ENCODE measurements at regions not wholly inside any gene's neighbourhood (a gene's known extent, or its start where the extent isn't known, plus 50 kb on each side); places are given as distances from the start of the nearest gene placed in this dataset.
"Not testable (repeated sequence)": the region's sequence is repeated elsewhere in the genome, so short reads cannot be mapped to it uniquely, and the experiment has no call there.

DNA sequence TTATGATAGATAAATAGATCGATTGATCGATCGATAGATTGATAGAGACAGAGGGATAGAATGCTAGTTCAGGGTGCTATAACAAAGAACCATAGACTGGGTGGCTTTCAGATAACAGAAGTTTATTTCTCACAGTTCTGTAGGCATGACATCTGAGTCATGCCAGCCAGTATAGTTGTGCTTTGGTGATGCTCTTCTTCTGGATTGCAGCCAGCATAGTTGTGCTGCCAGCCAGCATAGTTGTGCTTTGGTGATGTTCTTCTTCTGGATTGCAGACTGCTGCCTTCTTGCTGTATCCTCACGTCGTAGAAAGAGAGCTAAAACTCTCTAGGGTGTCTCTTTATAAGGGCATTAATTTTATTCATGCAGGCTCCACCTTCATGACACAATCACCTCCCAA is 860.8 kb downstream of the BRINP3 start:
- no peak for DNase-seq

DNA sequence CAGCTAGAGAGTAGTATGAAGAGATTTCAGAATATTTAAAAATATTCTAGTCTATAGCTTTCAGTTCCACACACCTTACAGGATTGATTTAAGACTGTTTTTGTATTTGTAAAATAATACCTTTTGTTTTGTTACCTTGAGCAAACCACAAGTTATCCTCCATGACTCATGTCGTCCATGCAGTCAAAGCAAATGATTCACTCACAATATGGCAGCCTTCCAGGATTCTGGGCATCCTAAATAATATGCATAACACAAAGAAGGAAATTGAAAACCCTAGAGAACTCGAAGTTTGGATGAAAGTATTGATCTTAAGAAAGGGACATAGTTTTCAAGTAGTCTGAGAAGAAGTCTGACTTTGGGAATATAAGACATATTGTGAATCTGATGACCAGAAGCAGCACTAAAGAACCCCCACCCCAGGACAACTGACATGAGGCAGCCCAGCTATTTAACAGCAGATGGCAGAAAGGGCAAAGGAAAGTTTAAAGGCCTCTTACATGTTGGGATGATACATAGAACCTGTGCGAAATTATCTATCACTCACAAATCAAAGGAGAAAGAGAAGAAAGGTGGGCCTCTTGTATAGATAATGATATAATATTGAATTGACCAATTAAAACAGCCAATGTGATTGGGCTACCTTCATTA is 857.9 kb downstream of the BRINP3 start:
- no peak for DNase-seq

DNA sequence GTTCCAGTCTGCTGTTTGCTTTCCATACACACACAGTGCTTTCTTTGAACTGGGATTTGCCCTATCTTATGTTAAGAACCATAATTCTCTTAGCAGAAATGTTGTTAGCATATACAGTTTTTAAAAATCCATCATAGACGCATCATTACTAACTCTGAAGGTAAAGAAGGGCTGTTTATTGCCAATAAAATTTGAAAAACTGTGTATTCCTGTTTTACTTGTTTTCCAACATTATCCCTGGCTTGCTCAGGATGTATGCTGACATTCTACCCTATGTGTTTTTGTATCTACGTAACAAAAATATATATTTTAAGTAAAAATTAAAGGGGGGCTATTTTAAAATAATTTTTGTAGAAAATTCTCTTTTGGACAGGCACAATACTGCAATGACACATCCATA is 857.2 kb downstream of the BRINP3 start:
- DNase-seq = no peak

DNA sequence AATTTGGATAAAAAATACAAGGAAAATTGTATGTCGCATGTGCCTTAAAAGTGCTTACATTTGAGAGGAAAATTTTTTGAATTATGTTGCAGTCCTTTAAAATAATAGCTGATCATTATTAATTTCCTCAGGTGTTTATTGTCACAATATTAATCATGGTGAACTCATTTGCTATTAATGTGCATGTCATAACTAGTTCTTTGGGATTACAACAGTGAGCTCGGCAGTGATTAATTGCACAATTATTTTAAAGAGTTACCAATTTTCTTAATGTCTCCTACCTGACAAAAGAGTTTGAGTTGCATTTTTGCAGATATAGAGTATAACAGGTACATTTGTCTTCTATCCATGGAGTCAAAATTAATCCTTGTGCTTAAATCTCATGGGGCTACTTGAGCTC is 854.3 kb downstream of the BRINP3 start:
- DNase-seq = no peak

DNA sequence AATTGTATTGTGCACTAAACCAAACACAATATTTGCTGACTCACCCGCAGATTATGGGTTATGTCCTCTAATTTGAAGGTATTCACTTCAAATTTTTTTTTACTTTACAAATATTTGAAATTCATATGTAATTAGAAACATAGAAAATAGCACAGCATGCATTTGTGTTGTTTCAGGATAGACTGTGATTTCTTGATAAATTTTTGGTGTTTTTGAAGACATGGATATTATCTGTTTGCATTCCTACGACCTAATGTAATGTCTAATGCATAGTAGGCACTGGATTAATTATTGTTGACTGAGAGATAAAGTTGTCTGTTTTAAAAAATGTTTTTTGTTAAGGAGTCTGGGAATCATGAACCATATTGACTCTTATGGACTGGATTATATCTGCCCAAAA is 850.2 kb downstream of the BRINP3 start:
- no peak for DNase-seq

DNA sequence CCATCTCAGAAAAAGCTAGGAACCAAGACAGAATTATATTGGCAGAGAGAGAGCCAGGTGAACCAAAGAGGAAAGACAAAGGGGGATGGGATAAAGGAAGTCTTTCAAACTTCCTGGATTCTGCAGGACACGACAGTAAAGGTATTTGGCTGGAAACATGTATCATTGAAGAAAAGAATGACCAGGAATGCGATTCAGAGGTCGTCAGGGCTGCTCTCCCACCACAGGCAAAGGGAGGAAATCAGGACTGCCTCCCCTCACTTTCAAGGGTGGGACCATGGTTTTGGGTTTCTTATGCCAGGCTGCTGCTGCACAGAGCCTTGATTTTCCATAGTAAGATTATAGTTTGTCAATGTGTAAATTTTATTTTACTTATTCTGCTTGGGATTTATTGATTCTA is 848.8 kb downstream of the BRINP3 start:
- no peak for DNase-seq

DNA sequence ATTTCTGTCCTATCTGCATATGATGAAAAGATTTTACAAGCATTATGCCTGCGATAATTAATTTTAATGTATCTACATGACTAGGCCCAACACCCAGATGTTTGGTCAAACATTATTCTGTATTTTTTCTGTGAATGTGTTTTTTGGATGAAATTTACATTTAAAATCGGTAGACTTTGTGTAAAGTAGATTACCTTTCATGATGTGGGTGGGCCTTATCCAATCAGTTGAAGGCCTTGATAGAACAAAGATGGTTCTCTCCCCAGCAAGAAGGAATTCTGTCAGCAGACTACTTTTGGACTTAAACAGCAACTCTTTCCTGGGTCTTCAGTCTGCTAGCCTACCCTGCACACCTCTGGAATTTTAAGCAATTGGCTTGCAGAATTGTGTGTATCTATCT is 844.0 kb downstream of the BRINP3 start:
- DNase-seq = no peak

DNA sequence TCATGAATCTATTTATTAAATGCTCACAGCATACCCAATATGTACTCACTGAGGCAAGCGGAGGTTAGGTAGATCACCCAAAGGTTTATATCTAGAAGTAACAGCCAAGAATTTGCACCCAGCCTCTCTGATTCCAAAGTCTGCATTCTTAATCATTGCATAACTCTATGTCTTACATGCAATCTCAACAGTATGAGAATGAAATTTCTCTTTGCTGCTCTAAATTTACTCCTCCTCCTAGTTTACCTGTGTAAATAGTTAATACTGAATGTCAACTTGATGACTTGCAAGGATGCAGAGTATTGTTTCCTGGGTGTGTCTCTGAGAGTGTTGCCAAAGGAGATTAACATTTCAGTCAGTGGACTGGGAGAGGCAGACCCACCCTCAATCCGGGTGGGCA is 840.6 kb downstream of the BRINP3 start:
- DNase-seq = no peak

DNA sequence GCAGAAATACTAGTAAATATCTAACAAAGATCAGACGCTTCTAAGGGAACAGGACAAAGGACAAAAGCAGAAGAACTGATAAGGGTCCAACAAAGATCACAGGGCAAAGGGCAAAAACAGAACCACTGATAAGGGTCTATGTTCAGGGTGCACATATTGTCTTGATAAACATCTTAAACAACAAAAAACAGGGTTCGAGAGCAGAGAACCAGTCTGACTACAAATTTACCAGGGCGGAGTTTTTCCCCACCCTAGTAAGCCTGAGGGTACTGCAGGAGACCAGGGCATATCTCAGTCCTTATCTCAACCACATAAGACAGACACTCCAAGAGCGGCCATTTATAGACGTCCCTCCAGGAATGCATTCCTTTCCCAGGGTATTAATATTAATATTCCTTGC is 833.5 kb downstream of the BRINP3 start:
- not testable (repeated sequence) for DNase-seq

DNA sequence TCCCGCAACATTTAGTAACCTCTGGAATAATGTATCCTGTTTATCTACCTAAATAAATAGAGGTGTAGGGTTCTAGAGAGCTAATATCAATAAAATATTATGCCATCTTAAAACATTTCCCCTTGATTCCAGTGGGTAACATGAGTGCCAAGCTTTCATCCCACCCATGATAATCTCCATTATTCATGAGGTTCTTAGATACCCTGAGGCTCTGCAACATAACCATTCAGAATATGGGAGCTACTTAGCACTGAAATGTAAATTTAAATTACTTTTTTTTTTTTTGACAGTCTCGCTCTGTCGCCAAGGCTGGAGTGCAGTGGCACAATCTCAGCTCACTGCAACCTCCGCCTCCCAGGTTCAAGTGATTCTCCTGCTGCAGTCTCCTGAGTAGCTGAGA is 832.7 kb downstream of the BRINP3 start:
- no peak for DNase-seq

DNA sequence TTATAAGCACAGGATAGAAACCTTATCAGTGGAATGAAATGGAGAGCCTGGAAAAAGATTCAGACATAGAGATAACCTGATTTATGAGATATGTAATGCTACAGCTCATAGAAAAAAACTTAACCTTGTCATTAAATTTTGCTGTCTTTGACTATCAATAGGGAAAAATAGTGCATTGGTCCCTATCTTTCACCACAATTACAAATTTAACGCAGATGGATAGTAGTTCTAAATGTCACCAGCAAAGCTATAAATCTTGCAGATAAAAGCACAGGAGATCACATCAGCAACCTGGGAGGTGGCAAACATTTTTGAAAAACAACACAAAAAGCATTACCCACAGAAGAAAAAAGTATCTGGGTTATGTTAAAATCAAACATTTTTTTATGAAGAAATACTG is 831.6 kb downstream of the BRINP3 start:
- DNase-seq = no peak

DNA sequence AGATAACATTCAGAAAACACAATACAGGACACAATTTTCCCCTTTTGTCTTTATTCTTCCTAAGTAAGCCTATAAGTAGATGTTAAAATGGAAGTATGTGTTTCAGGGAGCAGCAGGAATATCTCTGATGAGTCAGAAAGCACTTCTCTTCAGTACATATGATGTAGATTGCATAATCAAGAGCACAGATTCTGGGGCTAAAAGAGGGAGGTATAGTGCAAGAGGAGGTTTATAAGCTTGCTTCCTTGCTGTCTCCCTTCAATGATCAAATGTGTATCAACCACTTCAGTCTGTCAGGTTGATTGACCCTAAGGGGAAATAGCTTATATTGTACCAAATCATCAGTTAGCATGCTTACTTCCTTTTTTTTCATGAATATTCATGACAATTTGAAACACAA is 822.8 kb downstream of the BRINP3 start:
- DNase-seq = no peak

DNA sequence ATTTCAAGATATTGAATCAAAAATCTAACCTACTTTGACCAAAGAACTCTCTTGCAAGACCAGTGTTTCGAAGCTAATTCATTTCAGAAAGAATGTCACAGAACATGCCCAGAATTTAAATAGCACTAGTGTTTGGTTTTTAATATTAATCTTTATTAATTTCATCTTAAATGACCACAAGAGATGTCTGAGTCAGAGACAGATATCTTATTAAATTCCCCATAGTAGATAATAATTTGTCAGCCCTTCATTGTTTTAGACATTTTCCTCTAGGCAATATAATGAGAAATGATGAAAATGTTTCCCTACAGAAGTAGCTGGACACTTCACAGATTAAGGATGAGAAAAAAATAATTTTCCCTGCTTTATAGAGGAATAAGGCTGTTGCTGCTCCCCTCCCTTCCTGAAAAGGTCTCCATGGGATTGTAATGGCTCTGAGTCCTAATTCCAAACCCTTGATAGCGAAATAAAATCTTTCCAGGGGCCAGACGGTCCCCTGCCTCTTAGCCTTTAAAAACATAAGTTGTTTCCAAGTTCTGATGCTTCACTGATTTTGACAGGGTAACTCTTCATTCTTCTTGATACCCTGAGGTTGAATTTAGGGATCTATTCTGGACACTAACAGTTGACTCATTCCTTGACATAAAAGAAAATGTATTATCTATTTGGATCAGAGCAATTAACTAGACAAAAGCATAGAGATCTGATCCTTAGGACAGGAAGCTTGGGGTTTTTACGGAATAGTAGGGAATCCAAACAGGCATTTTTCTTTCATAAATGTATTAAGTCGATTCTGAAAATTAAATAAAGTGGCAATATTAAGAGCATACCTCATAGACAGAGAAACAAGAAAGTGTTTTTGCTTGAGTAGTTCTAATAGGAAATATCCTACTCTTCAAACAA is 820.8 kb downstream of the BRINP3 start:
- DNase-seq = no peak

DNA sequence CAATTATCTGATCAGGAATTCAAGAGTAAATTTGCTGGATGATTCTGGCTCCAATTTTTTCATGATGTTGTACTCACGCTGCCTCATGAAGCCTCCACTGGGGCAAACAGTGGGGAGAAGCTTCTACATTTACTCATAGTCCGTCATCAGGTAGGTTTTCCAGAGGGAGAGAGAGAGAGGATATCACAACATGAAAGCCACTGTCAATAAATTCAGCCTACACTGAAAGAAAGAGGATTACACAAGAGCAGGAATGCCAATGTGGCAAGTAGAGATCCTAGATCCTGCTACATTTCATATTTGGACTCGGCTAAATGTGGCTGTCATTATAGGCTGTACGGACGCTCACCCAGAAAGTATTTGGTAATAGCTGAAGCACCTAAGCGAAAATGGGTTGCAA is 819.9 kb downstream of the BRINP3 start:
- no peak for DNase-seq

DNA sequence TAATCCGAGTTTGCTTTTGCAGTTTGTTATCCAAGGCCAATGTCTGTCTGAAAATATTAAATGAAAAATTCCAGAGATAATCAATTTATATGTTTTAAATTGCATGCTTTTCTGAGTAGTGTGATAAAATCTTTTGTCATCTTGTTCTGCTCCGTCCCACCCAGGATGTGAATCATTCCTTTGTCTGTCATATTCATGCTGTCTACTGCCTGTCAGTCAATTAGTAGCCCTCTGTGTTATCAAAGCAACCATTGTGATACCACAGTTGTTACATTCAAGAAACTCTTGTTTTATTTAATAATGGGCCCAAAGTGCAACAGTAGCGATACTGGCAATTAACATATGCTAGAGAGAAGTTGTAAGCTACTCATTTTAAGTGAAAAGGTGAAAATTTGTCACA is 819.3 kb downstream of the BRINP3 start:
- no peak for DNase-seq

DNA sequence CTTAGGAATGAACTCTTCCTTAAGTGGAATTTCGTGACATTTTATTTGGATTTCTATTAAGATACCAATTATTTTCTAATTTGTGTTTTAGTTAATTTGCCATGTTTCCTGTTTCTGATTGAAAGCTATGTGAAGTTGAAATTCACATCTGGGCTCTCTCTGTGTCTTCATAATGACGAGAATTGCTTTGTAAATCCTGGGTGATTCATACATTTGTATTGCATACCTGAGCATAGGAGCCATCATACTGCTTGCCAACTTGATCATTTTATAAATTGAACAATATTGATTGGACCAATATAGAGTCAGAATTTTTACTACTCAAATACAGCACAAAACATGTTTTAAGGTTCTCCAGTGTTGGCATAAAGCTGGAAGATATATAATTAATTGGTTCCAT is 817.9 kb downstream of the BRINP3 start:
- DNase-seq = no peak

DNA sequence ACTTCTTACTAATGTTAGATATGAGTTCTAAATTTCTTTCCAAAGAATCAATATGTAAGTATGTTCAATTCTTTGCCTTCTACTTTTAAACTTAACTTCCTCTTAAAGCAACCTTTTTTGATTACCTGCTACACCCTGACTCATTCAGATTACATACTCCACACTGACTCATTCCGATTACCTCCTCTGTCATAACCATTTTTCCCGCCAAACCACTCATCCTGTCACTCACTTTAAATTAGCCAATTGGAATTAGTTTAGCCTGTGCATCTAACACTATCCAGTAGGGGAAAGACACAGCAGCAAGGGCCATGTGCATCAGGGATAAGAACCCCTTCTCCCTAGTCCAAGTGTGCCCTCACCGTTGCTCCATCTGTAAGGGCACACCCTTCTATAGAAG is 815.5 kb downstream of the BRINP3 start:
- no peak for DNase-seq

DNA sequence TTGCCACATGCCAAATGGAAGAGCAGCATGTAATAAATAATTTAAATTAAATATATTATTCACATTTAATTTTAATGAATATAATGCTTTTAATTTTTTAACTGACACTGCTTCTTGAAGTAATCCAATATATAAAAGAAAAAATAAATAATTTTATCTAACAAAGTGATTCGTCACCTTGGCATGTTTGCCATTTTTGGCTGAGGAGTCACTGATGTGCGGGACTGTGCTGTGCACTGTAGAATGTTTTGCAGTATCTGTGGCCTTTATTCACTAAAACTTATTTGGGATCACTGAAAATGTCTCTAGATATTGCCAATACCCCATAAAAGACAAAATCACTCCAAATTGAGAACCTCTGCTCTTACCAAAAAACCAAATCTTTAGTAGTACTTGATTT is 807.8 kb downstream of the BRINP3 start:
- no peak for DNase-seq

DNA sequence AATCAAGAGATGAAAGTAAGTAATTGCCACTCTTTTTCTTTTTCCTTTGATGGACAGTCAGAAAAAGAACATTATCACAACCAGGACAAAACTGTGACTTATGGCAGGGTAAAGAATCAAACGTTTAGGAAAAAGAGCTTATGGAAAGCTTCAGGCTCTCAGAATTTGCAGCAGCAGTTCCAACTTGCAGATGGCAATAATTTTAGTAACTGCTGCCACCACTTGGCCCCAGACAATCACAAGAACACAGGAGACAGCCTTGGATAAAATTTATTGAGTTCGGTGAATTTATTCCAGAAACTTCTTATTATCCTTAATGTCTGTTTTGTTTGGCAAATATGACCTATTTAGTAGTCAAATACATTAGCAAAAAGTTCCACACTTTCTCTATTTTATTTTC is 804.4 kb downstream of the BRINP3 start:
- DNase-seq = no peak

DNA sequence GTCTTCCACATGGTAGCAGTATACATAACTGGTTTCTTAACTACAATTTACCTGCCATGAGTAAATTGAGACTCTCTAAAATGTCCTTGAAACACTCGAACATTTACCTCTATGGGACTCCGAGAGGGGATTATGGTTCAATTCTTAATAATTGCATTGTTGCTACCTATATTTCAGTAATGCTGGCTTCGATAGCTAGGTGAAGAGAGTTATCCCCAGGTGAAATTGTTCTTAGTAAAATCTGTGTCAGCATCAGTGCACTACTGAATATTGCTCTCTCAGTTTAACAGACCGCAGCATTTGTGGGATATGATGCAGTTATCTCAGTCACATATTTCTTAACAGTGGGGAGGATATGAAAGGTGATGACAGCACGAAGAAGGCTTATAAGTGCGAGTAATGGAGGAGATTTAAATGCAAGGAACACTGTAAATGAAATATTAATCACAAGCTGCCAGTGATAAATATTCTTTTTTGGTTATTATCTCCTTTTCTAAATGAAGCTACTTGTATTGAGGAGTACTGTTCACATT is 801.9 kb downstream of the BRINP3 start:
- DNase-seq = no peak

DNA sequence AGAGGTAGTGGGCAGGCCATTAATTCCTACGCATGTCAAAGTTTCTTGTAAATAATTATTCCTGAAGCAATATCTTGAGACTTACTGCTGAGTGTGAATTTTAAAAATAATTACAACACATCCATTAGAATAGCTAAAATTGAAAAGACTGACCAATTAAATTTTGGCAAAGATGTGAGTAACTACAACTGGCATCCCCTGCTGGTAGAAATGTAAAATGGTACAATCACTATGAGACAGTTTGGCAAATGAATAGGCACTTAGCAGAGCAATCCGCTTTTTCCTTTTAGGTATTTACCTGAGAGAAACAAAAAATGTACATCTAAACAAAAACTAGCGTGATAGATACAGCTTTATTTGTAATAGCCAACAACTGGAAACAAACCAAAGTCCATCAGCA is 798.9 kb downstream of the BRINP3 start:
- no peak for DNase-seq

DNA sequence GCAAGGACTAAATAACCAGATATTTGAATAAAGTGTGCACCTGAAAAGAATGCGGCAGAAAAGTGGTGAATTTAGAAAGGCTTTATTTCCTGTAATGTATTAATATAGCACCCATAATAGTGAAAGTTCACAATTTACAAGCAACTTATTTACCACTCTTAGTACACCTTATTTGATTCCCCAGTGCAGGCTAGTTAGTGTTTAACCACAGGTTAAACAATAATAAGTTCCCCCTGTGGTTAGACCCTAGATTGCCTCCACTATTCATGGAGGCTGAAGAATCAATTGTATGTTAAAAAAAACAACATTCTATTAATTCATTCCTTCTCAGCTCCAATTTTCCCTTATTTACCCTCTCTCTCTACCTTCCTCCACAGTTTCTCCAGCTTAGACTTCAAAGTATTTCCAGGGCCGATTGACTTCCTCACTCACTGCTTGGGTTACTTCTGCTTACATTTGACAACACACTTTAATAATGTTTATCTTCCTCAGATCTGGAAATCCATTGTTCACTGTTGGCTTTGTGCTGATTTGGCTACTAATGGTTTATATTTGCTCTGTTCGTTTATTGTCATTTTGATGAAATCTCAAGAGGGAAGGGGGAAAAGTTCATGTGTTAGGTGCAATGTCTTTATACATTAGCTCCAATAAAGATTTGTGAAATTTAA is 796.3 kb downstream of the BRINP3 start:
- no peak for DNase-seq

DNA sequence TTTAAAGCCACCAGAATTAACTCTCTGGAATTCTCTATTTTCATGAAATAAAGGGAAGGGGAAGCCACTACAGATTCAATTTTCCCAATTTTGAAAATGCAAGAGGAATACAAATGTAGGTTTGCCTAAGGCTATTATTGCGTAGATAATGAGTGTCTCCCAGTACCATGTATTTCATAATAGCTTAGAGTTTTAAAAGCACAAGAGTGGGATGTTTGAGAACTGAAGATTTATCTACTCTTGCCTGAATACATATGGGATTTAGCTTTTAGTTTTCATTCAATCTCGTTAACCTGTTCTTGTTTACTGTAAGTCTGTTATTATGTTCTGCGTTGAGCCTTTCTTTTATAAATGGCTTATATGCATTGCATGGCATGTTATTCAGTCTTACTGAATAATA is 795.1 kb downstream of the BRINP3 start:
- no peak for DNase-seq

DNA sequence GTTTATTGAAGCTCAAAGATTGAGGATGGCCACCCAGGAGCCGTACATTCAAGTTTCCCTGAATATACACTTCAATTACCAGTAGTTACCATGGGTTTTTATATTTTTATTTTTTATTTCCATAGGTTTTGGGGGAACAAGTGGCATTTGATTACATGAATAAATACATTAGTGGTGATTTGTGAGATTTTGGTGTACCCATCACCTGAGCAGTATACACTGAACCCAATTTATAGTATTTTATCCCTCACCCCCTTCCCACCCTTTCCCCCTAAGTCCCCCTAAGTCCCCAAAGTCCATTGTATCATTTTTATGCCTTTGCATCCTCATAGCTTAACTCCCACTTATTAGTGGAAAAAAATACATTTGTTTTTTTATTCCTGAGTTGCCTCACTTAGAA is 791.4 kb downstream of the BRINP3 start:
- no peak for DNase-seq

All from dermis blood vessel endothelial cell (primary cell).